ENCODE measurements at regions not wholly inside any gene's neighbourhood (a gene's known extent, or its start where the extent isn't known, plus 50 kb on each side); places are given as distances from the start of the nearest gene placed in this dataset.

- Mint-ChIP-seq H3K4me3 (no peak overlapping the region), H3K27ac (ENCODE audit: unreplicated experiment) (no peak overlapping the region), H3K9me3 (no peaks in the 10 kb centered on the region), H3K27me3 (ENCODE audit: low read depth) (peaks cover 38% of the 10 kb centered on the region), H3K36me3 (ENCODE audit: low read depth) (no peaks in the 10 kb centered on the region), H3K4me1 (peaks cover 36% of the 10 kb centered on the region)
- no peak for DNase-seq (ENCODE audit: low read depth, low spot score)
- TF ChIP-seq CTCF (conservative IDR thresholded peaks at IDR 0.05), result no peak
Observed at GRCh38 chr17:36731811-36732210, 130.4 kb downstream of the MRM1 start.

GRCh38 chr17:36732351-36732750 lies 131.0 kb downstream of the MRM1 start:
- peaks cover 44% of the 10 kb centered on the region for H3K27me3 Mint-ChIP-seq (ENCODE audit: low read depth)
- H3K9me3 Mint-ChIP-seq, result no peaks in the 10 kb centered on the region
- TF ChIP-seq CTCF (conservative IDR thresholded peaks at IDR 0.05), result no peak
- no peak for DNase-seq (ENCODE audit: low read depth, low spot score)
- H3K4me1 Mint-ChIP-seq, result peaks cover 34% of the 10 kb centered on the region
- H3K27ac Mint-ChIP-seq (ENCODE audit: unreplicated experiment), result no peak overlapping the region
- no peak overlapping the region for H3K4me3 Mint-ChIP-seq
- no peaks in the 10 kb centered on the region for H3K36me3 Mint-ChIP-seq (ENCODE audit: low read depth)

- Mint-ChIP-seq H3K9me3 (no peaks in the 10 kb centered on the region), H3K4me3 (no peak overlapping the region), H3K27ac (ENCODE audit: unreplicated experiment) (no peak overlapping the region), H3K27me3 (ENCODE audit: low read depth) (peaks cover 52% of the 10 kb centered on the region), H3K36me3 (ENCODE audit: low read depth) (no peaks in the 10 kb centered on the region), H3K4me1 (peaks cover 16% of the 10 kb centered on the region)
- no peak for TF ChIP-seq CTCF (conservative IDR thresholded peaks at IDR 0.05)
- DNase-seq (ENCODE audit: low read depth, low spot score), result no peak
Observed at GRCh38 chr17:36736201-36737156, 135.1 kb downstream of the MRM1 start.

- Mint-ChIP-seq H3K4me1 (peaks cover 17% of the 10 kb centered on the region), H3K27ac (ENCODE audit: unreplicated experiment) (no peak overlapping the region), H3K4me3 (no peak overlapping the region), H3K9me3 (no peaks in the 10 kb centered on the region), H3K36me3 (ENCODE audit: low read depth) (no peaks in the 10 kb centered on the region), H3K27me3 (ENCODE audit: low read depth) (peaks cover 38% of the 10 kb centered on the region)
- TF ChIP-seq CTCF (conservative IDR thresholded peaks at IDR 0.05), result no peak
- no peak for DNase-seq (ENCODE audit: low read depth, low spot score)
Observed at GRCh38 chr17:36739208-36739607, 137.8 kb downstream of the MRM1 start.

DNA sequence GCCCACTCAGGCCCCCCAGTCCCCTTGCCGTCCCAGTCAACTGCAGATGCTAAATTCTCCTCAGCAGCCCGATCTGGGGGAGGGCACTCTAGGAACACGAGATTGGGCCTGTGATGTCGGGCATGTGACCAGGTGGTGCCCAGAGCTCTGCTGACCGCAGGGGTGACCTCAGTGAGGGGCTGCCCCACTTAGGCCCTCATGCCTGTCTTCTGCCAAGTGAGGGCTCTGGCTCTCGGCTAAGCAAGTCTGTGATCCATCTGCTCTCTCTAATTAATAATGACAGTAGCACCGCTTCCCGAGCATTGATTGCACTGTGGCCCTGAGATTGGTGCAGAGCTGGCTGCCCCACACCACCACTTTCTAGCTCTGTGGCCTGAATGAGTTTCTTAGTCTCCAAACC lies 138.8 kb downstream of the MRM1 start:
- no peak for TF ChIP-seq CTCF (conservative IDR thresholded peaks at IDR 0.05)
- H3K4me1 Mint-ChIP-seq, result peaks cover 17% of the 10 kb centered on the region

More for the DNA sequence above, 138.8 kb downstream of the MRM1 start:
- peaks cover 31% of the 10 kb centered on the region for H3K27me3 Mint-ChIP-seq (ENCODE audit: low read depth)
- DNase-seq (ENCODE audit: low read depth, low spot score), result no peak
- no peaks in the 10 kb centered on the region for H3K36me3 Mint-ChIP-seq (ENCODE audit: low read depth)
- no peak overlapping the region for H3K4me3 Mint-ChIP-seq
- H3K9me3 Mint-ChIP-seq, result no peaks in the 10 kb centered on the region
- no peak overlapping the region for H3K27ac Mint-ChIP-seq (ENCODE audit: unreplicated experiment)

Data from neural crest cell (in vitro differentiated cells).